ENCODE measurements at regions not wholly inside any gene's neighbourhood (a gene's known extent, or its start where the extent isn't known, plus 50 kb on each side); places are given as distances from the start of the nearest gene placed in this dataset.
A peak's percentile ranks its signal among the peaks of the same experiment; 100 is the strongest.
"Not testable (repeated sequence)": the region's sequence is repeated elsewhere in the genome, so short reads cannot be mapped to it uniquely, and the experiment has no call there.

DNA sequence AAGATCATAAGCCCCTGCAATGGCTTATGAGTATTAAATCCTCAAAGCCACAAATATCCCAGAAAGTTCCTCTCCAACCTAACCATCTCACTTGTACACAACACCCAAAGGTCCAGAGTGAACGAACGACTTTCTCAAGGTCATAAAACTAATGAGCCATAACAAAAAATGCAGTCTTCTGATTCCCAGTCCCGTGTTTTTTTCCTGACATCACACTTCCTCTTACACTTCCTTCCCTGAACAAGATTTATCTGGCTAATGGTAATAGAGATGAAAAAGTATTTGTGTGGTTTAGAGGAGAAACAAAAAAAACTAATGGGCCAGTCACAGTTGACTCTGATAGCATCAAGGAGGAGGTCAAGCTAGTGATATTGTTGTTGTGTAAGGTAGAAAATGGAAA lies 99.5 kb upstream of the KLHL13 start:
- DNase-seq = no peak

GRCh38 chrX:118216509-118216908 lies 99.9 kb upstream of the KLHL13 start:
- DNase-seq = no peak

DNA sequence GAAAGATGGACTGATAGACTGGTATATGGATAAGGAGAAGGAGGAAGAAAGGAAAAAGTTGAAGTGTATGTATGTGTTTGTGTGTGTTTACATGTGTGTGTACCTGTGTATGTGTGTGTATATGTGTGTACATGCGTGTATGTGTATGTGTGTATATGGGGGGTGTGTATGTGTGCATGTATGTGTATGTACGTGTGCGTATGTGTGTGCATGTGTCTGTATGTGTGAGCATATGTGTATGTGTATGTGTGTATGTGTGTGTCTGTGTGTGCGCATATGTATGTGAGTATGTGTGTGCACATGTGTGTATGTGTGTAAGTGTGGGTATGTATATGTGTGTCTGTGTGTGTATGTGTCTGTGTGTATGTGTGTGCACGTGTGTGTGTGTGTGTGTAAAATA lies 101.5 kb upstream of the KLHL13 start:
- no peak for DNase-seq

GRCh38 chrX:118218940-118219339 lies 102.3 kb upstream of the KLHL13 start:
- DNase-seq = no peak

GRCh38 chrX:118219866-118220265 lies 103.3 kb upstream of the KLHL13 start:
- no peak for DNase-seq

GRCh38 chrX:118220509-118220908 lies 103.9 kb upstream of the KLHL13 start:
- no peak for DNase-seq

GRCh38 chrX:118221270-118221669 lies 104.7 kb upstream of the KLHL13 start:
- DNase-seq = no peak

- DNase-seq = no peak
Measured at GRCh38 chrX:118221733-118222132, 105.1 kb upstream of the KLHL13 start.

- DNase-seq = no peak
Measured at GRCh38 chrX:118222421-118222820, 105.8 kb upstream of the KLHL13 start.

GRCh38 chrX:118225711-118226428 lies 109.3 kb upstream of the KLHL13 start:
- DNase-seq = peak; percentile 4

DNA sequence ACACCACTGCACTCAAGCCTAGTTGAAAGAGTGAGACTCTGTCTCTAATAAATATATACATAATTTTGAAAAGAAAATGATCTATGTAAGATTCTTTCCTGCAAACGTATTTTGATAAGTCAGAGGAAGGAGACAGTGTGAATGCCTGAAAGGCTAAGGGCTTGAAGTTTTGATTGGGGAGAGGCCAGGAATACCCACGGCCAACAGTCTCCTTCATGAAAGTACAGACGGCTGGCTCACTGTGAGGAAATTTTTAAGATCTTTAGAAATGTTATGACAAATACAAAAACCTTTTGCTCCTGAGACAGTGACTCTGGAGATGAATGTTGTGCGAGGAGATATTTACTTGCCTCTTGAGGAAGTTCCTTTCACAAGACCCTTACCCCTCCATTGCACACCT lies 111.4 kb upstream of the KLHL13 start:
- DNase-seq = no peak

DNA sequence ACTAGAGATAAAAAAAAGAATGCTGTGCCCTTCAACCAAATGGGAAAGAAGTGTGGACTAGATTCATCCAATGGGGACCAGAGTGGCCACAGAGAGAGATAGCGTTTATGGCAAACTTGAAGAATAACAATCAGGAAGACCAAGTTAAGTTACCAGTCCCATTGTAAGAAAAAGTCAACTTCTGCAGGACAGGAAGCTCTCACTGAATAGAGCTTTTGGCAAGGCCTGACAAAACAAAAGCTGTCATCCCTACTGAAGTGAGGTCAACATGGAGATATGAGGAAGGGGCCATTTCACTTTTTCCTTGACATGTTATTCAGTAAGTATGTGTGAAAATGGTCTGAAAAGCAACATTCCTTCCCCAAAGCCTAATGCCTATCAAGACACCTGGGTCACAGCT lies 111.8 kb upstream of the KLHL13 start:
- no peak for DNase-seq

DNA sequence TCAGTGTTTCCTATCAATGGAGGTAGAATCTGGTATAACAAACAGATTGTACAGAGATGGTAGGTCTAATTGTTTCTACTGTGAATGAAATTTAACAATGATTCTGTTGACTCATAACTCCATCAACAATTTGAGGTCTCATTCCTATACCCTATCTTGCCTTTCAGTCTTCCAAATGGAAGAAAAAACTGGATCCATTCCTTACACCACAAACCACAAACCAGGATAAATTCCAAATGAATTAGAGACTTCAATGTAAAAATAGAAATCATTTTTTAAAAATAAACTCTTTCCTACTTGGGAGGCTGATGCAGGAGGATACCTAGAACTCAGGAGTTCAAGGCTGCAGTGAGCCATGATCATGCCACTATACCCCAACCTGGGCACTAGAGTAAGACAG lies 114.4 kb upstream of the WDR44 start:
- no peak for DNase-seq

DNA sequence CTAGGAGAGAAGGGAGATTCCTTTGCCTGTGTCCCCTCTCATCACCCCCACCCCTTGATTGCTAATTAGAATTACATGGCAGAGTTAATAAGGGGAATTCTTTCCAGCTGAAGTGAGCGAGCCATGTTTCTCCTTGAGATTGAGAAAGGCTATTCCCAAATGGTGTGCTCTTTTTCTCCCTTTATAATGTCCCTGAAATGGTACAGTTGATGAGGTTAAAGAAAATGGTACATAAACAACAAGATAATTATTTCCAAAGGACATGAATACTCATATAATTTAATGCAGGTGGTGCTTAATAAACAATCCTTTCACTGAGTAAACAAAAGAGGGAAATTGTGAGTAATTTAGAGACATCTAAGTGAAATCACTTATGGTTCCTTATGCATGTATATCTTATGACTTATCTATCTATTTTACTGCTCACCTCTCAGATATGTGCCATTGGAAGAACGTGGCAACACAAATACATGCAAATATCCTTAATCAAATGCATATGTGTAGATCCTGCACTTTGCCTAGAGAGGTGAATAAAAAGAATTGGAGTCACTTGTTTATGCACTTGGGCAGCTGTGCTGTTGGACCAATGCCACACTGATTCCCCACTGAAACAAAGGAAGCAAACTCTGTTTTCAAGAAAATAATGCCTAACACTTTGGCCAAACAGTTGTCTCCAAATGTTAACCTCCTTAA lies 106.6 kb upstream of the WDR44 start:
- no peak for DNase-seq

DNA sequence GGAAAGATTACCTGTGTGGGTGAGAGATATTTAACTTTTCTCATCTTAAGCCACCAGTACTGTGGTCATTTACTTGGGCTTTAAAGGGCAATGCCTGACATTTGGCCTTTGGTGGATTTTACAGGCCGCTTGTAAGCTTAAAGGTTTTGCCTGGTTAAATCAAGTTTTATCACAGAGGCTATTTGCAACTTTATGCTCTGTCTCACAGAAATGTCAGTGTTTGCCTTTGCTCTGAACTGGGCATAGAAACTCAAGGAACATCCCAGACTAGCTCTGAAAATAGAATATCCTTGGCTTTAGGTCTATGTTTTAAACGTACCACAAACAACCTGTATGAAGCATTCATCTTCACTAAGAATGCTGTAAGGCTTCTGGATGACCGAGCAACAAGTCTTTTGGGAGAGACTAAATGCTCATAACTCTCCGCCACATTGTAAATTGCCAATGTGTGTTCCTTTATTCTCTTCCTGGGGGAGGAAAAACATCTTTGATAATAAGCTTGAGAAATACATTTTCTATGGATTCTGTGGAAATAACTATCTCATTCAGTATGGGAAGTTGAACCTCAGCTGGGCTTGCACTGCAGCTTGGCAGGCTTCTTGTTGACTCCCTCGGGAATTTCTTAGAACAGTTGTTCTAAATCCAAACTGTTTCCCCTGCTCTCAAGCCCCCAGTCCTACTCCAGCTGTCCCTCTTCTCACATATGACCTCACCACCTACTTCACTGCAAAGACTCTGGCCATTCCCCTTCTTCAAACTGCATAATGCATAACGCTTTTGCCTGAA lies 105.8 kb upstream of the WDR44 start:
- DNase-seq = no peak

- not testable (repeated sequence) for DNase-seq
Measured at GRCh38 chrX:118246961-118247360, 98.9 kb upstream of the WDR44 start.

DNA sequence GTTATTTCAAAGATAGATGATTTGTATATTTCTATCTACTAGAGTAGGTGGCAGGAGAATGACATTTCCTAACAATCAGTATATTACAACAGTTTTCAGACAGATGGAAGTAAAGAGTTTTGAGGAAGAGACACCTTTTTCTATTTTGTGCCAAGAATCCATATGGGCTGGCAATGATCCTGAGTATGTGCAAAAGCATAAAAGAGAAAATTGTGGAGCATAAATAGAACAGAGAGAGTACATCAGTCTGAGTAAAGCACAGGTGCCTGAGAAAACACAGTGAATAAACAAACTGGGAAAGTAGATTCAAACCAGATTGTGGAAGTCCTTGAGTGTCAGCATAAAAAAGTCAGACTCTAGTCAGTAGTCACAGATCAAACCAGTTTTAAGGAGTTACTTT lies 96.8 kb upstream of the WDR44 start:
- no peak for DNase-seq

- no peak for DNase-seq
Measured at GRCh38 chrX:118250445-118250844, 95.5 kb upstream of the WDR44 start.

DNA sequence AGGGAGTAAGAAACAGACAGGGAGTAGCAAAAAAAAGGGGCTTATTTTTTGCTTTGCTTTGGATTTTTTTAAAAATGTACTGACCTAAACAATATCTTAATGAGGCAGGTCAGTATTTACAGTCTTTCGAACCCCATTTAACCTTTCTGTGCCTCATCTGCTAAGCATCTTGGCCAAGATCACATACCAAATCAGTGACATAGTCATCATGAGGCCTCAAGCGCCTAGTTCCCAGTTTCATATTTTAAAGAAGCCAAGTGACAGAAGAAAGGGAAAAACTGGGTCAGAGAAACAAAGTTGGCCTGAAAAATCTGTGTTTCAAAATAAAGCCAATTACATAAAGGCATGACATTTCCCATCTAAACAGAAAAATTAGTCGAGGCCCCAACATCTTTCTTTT lies 94.6 kb upstream of the WDR44 start:
- no peak for DNase-seq

- no peak for DNase-seq
Measured at GRCh38 chrX:118252967-118253366, 92.9 kb upstream of the WDR44 start.

DNA sequence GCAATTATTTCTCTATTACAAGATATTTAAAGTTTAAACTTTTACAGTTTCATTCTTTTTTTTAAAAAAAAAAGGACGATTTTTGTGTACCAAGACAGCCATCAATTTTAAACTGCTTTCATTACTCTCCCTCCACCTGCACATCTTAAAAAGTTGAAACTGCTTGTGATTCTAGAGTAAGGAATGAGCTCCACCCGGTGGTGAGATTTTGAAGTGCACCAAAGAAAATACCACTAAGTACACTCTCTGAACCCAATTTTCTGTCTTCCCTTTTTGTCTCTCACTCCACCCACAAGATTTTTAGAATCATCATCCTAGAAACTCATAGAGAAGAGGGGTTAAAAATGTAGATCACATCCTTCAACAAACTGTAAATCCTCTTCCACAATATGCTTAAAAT lies 91.3 kb upstream of the WDR44 start:
- no peak for DNase-seq

GRCh38 chrX:118255921-118256320 lies 90.0 kb upstream of the WDR44 start:
- DNase-seq = no peak

- DNase-seq = no peak
Measured at GRCh38 chrX:118257781-118258180, 88.1 kb upstream of the WDR44 start.

GRCh38 chrX:118259213-118259612 lies 86.7 kb upstream of the WDR44 start:
- no peak for DNase-seq
